NT2/D1 (cell line): ENCODE measurements at regions not wholly inside any gene's neighbourhood (a gene's known extent, or its start where the extent isn't known, plus 50 kb on each side); places are given as distances from the start of the nearest gene placed in this dataset.

Source experiments
- SUZ12 ChIP-seq: IDR thresholded peaks from 2 replicates; pipeline ENCODE4 v1.6.1; 2011; ENCODE audit not compliant: insufficient read length, insufficient read depth; ENCODE audit errors: extremely low read depth
- YY1 ChIP-seq: IDR thresholded peaks from 2 replicates; pipeline ENCODE4 v1.6.1; 2011; ENCODE audit not compliant: insufficient read length, insufficient read depth
- ZNF274 ChIP-seq: IDR thresholded peaks from 2 replicates; pipeline ENCODE4 v1.6.1; 2011; ENCODE audit warnings: mild to moderate bottlenecking, low read depth, low read length

GRCh38 chr3:55191911-55192775, 264.3 kb upstream of the LRTM1 start:
- TF ChIP-seq YY1 (no peak), ZNF274 (no peak), SUZ12 (no peak)
